ENCODE measurements at regions not wholly inside any gene's neighbourhood (a gene's known extent, or its start where the extent isn't known, plus 50 kb on each side); places are given as distances from the start of the nearest gene placed in this dataset.

GRCh38 chr12:91551242-91551641, 368.6 kb upstream of the DCN start:
- Mint-ChIP-seq H3K4me1 (no peaks in the 10 kb centered on the region), H3K4me3 (no peak overlapping the region), H3K36me3 (ENCODE audit: low read depth) (peaks cover 12% of the 10 kb centered on the region), H3K9me3 (peaks cover 20% of the 10 kb centered on the region), H3K27me3 (ENCODE audit: low read depth) (no peaks in the 10 kb centered on the region), H3K27ac (ENCODE audit: unreplicated experiment) (no peak overlapping the region)
- TF ChIP-seq CTCF (conservative IDR thresholded peaks at IDR 0.05): no peak
- DNase-seq (ENCODE audit: low read depth, low spot score): no peak

- Mint-ChIP-seq H3K36me3 (ENCODE audit: low read depth) (peaks cover 3% of the 10 kb centered on the region), H3K27me3 (ENCODE audit: low read depth) (no peaks in the 10 kb centered on the region), H3K27ac (ENCODE audit: unreplicated experiment) (no peak overlapping the region), H3K4me3 (no peak overlapping the region), H3K4me1 (peaks cover 6% of the 10 kb centered on the region), H3K9me3 (peaks cover 14% of the 10 kb centered on the region)
- DNase-seq (ENCODE audit: low read depth, low spot score): no peak
- no peak for TF ChIP-seq CTCF (conservative IDR thresholded peaks at IDR 0.05)
These were observed 360.0 kb upstream of the DCN start for GRCh38 chr12:91542666-91543065.

GRCh38 chr12:91542067-91542466, 359.4 kb upstream of the DCN start:
- no peak for DNase-seq (ENCODE audit: low read depth, low spot score)
- peaks cover 6% of the 10 kb centered on the region for H3K4me1 Mint-ChIP-seq
- TF ChIP-seq CTCF (conservative IDR thresholded peaks at IDR 0.05): no peak
- peaks cover 11% of the 10 kb centered on the region for H3K9me3 Mint-ChIP-seq
- H3K36me3 Mint-ChIP-seq (ENCODE audit: low read depth): peaks cover 3% of the 10 kb centered on the region
- no peak overlapping the region for H3K4me3 Mint-ChIP-seq
- H3K27ac Mint-ChIP-seq (ENCODE audit: unreplicated experiment): no peak overlapping the region
- no peaks in the 10 kb centered on the region for H3K27me3 Mint-ChIP-seq (ENCODE audit: low read depth)

GRCh38 chr12:91538418-91538817, 355.8 kb upstream of the DCN start:
- no peak for TF ChIP-seq CTCF (conservative IDR thresholded peaks at IDR 0.05)
- no peak overlapping the region for H3K27ac Mint-ChIP-seq (ENCODE audit: unreplicated experiment)
- no peaks in the 10 kb centered on the region for H3K27me3 Mint-ChIP-seq (ENCODE audit: low read depth)
- H3K9me3 Mint-ChIP-seq: peaks cover 12% of the 10 kb centered on the region
- H3K4me3 Mint-ChIP-seq: no peak overlapping the region
- H3K4me1 Mint-ChIP-seq: peaks cover 6% of the 10 kb centered on the region
- H3K36me3 Mint-ChIP-seq (ENCODE audit: low read depth): peaks cover 12% of the 10 kb centered on the region
- DNase-seq (ENCODE audit: low read depth, low spot score): no peak

GRCh38 chr12:91533366-91533765, 350.7 kb upstream of the DCN start:
- H3K27me3 Mint-ChIP-seq (ENCODE audit: low read depth): no peaks in the 10 kb centered on the region
- DNase-seq (ENCODE audit: low read depth, low spot score): no peak
- H3K4me3 Mint-ChIP-seq: no peak overlapping the region
- TF ChIP-seq CTCF (conservative IDR thresholded peaks at IDR 0.05): no peak
- peaks cover 12% of the 10 kb centered on the region for H3K9me3 Mint-ChIP-seq
- H3K4me1 Mint-ChIP-seq: no peaks in the 10 kb centered on the region
- no peak overlapping the region for H3K27ac Mint-ChIP-seq (ENCODE audit: unreplicated experiment)
- peaks cover 12% of the 10 kb centered on the region for H3K36me3 Mint-ChIP-seq (ENCODE audit: low read depth)

GRCh38 chr12:91529829-91530228, 347.2 kb upstream of the DCN start:
- Mint-ChIP-seq H3K27me3 (ENCODE audit: low read depth) (no peaks in the 10 kb centered on the region), H3K4me3 (no peak overlapping the region)

More at GRCh38 chr12:91529829-91530228, 347.2 kb upstream of the DCN start:
- Mint-ChIP-seq H3K36me3 (ENCODE audit: low read depth) (peaks cover 2% of the 10 kb centered on the region), H3K4me1 (no peaks in the 10 kb centered on the region), H3K27ac (ENCODE audit: unreplicated experiment) (no peak overlapping the region), H3K9me3 (peaks cover 2% of the 10 kb centered on the region)
- DNase-seq (ENCODE audit: low read depth, low spot score): no peak
- no peak for TF ChIP-seq CTCF (conservative IDR thresholded peaks at IDR 0.05)
